ENCODE measurements at regions not wholly inside any gene's neighbourhood (a gene's known extent, or its start where the extent isn't known, plus 50 kb on each side); places are given as distances from the start of the nearest gene placed in this dataset.

- no peak for TF ChIP-seq CTCF (IDR thresholded peaks at IDR 0.05; ENCODE audit: low read depth, low read length)
- no peak for TF ChIP-seq POLR2A (IDR thresholded peaks at IDR 0.05; ENCODE audit: extremely low read depth, insufficient read length)
Measured at GRCh38 chr2:78718473-78718872, 307.0 kb upstream of the REG3G start.

All from NB4 (cell line).